ENCODE measurements at regions not wholly inside any gene's neighbourhood (a gene's known extent, or its start where the extent isn't known, plus 50 kb on each side); places are given as distances from the start of the nearest gene placed in this dataset.

DNA sequence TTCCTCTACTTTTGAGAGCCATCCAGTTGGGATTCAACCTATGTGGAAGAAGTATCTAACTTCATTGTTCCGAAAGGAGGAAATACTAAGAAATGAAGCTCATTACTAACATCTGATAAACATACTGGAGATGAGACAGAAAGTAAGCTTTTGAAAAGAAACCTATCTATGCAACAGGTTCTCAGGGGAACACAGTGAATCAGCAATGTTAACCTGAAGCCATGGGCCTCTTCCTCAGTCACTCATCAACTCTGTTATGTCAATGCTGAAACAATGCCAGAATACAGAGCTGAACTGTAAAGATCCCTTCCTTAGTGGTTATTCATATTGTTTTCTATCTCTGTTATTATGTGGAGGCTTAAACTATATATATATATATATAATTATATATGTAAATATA is 55.5 kb upstream of the ESRRG start:
- no peak for TF ChIP-seq YY1 (IDR thresholded peaks at IDR 0.05)
- TF ChIP-seq, protein P1, sequence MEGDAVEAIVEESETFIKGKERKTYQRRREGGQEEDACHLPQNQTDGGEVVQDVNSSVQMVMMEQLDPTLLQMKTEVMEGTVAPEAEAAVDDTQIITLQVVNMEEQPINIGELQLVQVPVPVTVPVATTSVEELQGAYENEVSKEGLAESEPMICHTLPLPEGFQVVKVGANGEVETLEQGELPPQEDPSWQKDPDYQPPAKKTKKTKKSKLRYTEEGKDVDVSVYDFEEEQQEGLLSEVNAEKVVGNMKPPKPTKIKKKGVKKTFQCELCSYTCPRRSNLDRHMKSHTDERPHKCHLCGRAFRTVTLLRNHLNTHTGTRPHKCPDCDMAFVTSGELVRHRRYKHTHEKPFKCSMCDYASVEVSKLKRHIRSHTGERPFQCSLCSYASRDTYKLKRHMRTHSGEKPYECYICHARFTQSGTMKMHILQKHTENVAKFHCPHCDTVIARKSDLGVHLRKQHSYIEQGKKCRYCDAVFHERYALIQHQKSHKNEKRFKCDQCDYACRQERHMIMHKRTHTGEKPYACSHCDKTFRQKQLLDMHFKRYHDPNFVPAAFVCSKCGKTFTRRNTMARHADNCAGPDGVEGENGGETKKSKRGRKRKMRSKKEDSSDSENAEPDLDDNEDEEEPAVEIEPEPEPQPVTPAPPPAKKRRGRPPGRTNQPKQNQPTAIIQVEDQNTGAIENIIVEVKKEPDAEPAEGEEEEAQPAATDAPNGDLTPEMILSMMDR (IDR thresholded peaks at IDR 0.05; ENCODE audit: low read depth, low read length, missing input control), result no peak
- TF ChIP-seq SP1 (IDR thresholded peaks at IDR 0.05), result no peak
- no peak for TF ChIP-seq RAD21 (IDR thresholded peaks at IDR 0.05)
- no peak for TF ChIP-seq RXRA (IDR thresholded peaks at IDR 0.05)
- TF ChIP-seq, protein P2, sequence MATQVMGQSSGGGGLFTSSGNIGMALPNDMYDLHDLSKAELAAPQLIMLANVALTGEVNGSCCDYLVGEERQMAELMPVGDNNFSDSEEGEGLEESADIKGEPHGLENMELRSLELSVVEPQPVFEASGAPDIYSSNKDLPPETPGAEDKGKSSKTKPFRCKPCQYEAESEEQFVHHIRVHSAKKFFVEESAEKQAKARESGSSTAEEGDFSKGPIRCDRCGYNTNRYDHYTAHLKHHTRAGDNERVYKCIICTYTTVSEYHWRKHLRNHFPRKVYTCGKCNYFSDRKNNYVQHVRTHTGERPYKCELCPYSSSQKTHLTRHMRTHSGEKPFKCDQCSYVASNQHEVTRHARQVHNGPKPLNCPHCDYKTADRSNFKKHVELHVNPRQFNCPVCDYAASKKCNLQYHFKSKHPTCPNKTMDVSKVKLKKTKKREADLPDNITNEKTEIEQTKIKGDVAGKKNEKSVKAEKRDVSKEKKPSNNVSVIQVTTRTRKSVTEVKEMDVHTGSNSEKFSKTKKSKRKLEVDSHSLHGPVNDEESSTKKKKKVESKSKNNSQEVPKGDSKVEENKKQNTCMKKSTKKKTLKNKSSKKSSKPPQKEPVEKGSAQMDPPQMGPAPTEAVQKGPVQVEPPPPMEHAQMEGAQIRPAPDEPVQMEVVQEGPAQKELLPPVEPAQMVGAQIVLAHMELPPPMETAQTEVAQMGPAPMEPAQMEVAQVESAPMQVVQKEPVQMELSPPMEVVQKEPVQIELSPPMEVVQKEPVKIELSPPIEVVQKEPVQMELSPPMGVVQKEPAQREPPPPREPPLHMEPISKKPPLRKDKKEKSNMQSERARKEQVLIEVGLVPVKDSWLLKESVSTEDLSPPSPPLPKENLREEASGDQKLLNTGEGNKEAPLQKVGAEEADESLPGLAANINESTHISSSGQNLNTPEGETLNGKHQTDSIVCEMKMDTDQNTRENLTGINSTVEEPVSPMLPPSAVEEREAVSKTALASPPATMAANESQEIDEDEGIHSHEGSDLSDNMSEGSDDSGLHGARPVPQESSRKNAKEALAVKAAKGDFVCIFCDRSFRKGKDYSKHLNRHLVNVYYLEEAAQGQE (IDR thresholded peaks at IDR 0.05), result no peak
- TF ChIP-seq JUND (IDR thresholded peaks at IDR 0.05), result no peak
- TF ChIP-seq, protein P3, sequence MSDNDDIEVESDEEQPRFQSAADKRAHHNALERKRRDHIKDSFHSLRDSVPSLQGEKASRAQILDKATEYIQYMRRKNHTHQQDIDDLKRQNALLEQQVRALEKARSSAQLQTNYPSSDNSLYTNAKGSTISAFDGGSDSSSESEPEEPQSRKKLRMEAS (IDR thresholded peaks at IDR 0.05), result no peak
- TF ChIP-seq NR2F2 (IDR thresholded peaks at IDR 0.05), result no peak
- no peak for TF ChIP-seq FOXA2 (IDR thresholded peaks at IDR 0.05)
- TF ChIP-seq EGR1 (IDR thresholded peaks at IDR 0.05; ENCODE audit: low read depth in 2 of 2), result no peak
- no peak for TF ChIP-seq TAF1 (conservative IDR thresholded peaks at IDR 0.05)
